ENCODE measurements at regions not wholly inside any gene's neighbourhood (a gene's known extent, or its start where the extent isn't known, plus 50 kb on each side); places are given as distances from the start of the nearest gene placed in this dataset.

DNA sequence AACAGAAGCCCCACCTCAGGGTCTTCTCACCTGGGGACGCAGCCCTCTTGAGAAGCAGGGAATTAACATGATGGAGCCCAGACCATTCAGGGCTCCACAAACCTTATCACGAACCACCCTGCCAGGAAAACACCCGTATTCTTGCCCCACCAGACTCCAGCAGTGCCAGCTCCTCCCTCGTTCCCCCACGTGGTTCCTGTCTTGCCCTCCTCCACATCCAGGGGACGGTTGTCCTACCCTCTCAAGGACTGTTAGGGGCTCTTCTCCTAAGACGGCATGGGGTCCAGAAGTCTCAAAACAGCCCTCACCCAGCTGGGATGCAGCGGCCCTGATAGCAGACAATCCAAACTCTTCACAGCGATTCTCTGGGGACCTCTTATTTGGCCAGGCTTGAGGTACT, 372.2 kb upstream of the HS6ST1 start:
- DNase-seq (ENCODE audit: low read depth), result no peak

DNA sequence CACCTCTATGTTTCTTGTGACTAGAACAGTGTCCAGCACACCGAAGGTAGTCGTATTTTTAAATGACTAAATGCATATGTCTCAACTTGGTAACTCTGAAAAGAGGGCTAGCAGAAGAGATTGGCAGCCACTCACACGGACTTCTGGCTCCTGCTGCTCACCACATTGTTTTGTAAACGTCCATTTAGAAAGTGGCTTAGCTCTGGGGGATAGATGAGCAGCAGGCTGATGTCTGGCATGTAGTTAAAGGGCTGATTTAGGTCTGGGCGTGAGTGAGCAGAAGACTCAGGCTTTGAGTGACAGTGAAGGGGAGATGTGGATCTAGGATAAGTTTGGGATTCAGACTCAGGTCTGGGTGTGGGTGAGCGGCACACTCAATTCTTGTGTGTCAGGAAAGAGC, 372.9 kb upstream of the HS6ST1 start:
- no peak for DNase-seq (ENCODE audit: low read depth)

DNA sequence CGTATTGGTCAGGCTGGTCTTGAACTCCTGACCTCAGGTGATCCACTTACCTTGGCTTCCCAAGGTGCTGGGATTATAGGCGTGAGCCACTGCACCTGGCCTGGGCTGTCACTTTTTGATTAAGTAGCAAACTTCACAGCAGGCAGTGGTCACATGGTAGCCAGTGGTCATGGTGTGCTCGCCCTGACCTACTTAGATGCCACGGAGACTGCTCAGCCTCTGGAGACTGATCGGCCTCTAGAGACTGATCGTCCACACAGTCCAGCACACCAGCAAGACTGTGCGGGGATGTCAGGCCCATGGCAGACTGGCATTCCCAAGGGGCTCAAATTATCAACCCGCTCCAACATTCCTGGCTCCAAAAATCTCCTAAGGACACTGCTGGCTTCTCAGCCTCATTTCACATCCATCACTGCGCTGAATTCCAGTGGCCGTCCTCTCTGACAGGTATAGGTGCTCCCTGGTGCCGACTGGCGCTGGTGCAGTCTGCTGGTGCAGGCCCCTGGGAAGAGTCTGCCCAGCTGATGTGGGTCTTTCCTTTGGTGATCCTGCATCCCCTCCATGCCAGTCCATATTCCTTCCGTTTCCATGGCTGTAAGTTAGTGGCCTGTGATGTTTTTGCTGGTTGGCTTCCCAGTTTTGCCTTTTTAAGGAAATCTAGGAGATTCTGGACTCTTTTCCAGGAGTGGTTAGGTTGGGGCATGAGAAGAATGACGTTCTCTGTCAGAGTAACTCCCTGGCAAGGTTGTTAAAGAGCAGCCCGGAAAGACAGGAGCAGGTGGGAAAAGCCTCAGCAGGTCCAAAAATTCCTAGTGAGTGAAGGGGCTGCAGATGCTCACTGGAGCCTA, 374.5 kb upstream of the HS6ST1 start:
- DNase-seq (ENCODE audit: low read depth), result no peak

DNA sequence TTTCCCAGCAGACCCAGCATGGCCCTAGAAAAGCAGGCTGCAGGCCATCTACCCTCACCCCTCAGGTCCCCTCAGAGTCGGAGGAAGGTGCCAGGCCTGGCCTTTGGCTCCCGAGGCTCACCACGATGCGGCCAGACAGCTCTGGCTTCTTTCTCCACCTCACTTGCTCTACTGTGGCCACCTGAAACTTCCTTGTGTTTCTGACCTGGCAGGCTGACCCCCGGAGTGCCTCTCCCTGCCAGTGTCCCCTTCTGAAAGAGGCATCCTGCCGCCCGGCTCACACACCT, 375.0 kb upstream of the HS6ST1 start:
- no peak for DNase-seq (ENCODE audit: low read depth)

DNA sequence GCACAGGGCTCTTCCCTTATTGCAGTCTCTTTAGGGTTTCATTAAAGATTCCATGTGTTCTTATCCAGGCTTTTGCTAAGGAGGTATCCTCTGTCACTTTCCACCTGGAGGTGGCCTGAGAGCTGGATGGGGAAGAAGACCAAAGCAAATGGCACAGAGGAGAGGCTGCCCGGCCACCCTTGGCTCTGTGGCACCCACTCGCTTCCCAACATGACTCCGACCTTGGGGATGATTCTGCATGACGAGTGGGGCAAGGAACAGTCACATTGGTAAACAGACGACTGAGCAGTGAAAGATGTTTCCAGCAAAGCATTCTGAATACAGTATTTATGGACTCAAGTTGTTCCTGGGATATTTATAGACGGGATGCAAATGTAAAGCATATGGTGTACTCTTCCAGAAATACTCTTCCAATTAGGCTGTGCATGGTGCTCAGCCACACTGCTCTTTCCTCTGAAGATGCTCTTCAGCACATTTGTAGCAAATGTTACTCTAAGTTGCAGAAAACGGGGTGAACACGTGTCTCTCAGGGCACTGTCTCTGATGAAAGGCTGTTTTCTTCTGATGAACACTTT, 377.1 kb upstream of the HS6ST1 start:
- no peak for DNase-seq (ENCODE audit: low read depth)

DNA sequence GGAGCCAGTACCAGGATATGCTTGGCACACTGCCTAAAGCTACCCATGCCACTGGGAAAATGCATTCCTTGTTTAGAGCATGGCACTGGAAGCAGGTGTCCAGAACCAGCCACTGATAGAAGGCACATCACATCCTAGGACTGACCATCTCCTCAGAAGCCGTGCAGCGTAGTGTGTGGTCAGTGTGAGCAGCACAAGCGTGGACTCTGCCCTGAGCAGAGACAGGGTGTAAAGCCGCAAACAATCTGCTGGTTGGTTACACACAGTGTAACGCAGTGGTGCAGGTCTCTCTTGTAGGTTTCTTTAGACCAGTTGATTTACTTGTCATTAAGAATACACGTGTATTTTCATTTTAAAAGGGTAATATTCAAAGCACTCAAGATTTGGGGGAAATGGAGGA, 377.8 kb upstream of the HS6ST1 start:
- no peak for DNase-seq (ENCODE audit: low read depth)

DNA sequence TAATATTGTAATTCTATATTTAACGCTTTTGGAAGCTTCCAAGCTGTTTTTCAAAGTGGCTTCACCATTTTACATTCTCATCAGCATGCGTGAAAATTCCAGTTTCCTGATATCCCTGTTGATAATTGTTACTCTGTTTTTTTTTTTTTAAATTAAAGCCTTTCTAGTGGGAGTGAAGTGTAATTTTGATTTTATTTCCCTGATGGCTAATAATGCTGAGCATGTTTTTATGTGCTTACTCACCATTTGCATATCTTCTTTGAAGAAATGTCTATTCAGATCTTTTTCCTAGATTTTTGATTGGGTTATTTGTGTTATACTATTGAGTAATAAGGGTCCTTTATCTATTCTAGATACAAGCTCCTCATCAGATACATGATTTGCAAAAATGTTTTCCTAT, 382.8 kb upstream of the HS6ST1 start:
- DNase-seq (ENCODE audit: low read depth), result no peak

DNA sequence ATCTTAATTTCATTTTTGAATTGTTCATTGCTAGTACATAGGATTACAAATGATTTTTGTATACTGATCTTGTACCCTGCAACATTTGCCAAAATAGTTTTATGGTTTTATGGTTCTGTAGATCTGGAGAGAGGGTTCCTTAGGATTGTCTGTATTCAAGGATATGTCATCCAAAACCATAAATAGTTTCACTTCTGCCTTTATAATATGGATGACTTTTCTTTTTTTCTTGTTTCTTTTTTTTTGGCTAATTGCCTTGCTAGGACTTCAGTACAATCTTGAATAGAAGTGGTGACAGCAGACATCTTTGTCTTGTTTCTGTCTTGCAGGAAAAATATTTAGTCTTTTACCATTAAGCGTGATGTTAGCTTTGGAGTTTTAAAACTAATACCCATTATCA, 383.9 kb upstream of the HS6ST1 start:
- DNase-seq (ENCODE audit: low read depth), result no peak

DNA sequence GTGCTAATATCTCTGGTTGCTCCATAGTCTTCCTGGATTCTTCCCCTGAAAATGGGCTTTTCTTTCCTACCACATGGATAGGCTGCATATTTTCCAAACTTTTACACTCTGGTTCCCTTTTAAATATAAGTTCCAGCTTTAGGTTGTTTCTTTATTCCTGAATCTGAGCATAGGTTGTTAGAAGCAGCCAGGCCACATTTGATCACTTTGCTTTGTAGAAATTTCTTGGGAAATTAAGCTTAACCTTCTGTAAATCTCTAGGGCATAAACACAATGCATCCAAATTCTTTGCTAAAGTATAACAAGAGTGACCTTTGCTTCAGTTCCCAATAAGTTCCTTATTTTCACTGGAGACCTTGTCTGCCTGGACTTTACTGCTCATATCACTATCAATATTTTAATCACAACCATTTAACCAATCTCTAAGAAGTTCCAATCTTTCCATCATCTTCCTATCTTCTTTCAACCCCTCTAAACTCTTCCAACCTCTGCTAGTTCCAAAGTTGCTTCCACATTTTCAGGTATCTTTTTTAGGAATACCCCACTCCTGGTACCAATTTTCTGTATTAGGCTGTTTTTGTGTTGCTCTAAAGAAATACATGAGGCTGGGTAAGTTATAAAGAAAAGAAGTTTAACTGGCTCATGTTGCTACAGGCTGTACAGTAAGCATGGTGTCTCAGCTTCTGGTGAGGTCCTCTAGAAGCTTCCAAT, 389.6 kb upstream of the HS6ST1 start:
- no peak for DNase-seq (ENCODE audit: low read depth)

DNA sequence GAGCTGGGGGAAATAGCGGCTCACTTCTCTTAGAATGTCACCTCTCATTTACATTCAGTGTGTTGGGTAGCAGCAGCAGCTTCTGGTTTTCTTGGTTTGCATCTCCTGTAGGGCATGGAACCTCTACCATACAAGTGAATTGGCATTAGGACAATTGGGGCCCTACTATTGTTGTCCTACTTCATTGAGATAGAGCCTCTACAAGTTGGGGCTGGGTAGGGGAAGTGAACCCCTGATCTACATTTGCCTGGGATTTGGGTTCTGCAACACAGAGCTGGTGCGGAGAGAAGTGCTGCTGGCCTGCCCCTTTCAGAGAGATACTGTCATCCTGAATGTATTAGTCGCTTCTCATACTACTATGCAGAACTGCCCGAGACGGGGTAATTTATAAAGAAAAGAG, 391.6 kb upstream of the HS6ST1 start:
- DNase-seq (ENCODE audit: low read depth), result no peak

DNA sequence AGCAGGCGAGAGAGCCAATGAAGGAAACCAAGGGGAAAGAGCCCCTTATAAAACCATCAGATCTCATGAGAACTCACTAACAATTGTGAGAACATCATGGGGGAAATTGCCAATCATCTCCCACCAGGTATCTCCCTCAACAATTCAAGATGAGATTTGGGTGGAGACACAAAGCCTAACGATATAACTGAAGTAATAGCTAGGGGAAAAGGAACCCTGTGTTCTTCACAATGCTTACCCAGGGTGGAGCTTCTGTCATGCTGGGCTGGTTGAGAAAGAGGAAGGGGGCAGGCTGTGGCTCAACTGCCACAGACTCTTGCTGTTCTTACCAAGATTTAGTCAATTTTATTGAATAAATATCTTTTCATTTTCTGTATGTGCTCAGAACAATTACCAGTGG, 392.1 kb upstream of the HS6ST1 start:
- no peak for DNase-seq (ENCODE audit: low read depth)

DNA sequence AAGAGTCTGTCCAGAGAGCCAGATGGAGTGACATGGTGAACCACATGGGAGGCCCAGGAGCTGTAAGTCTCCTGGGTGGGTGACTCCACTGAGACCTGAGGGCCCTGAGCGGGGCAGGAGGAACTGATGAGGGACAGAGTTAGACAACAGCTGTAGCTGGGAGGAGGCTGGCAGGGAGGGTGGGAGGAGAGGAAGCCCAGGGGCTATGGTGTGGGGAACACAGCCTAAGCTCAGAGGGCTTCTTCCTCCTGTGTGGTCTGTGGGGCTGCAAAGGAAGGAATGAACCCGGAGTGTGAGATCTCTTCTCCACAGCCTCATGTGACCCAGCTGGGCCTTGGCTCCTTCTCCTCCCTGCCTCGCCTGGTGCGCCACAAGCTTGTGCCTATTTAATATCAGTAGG, 395.6 kb upstream of the HS6ST1 start:
- no peak for DNase-seq (ENCODE audit: low read depth)

DNA sequence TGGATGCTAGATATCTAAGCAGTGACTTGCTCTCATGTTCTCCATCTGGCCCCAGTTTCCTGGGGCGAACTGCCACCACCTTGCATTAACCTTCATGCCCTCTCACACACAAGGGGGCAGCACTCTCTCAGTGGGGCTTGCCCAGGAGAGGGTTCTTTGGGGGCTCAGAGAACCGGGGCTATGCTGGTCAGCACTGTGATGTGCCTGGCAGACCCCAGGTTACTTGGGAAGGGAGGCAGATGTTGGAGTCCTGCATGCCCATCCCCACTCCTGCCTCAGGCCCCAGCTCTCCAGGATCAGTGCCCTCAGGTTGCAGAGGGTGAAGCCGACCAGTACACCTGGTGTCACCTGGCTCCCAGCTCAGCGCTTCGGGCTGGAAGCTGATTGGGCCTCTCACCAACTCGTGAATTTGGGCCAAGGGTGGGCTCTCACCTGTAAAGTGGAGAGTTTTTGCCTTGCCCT, 396.2 kb upstream of the HS6ST1 start:
- no peak for DNase-seq (ENCODE audit: low read depth)

DNA sequence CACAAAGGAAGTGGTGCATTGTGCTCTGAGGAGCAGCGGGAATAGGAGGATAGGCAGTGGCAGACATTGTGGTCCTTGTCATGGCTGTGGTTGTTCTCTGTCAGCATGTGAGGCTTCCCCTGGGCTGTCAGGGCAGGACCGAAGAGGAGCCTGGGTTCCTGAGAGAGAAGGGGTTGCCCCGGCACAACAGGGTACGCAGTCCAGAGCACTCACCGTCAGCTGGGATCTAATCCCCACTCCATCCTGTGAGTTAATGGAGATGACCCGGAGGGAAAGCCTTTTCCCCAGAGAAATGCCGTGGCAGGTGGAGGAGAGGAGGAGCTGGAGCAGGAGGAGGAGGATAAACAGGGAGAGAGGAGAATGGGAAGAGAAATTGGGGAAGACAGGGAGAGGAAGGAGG, 396.7 kb upstream of the HS6ST1 start:
- no peak for DNase-seq (ENCODE audit: low read depth)

DNA sequence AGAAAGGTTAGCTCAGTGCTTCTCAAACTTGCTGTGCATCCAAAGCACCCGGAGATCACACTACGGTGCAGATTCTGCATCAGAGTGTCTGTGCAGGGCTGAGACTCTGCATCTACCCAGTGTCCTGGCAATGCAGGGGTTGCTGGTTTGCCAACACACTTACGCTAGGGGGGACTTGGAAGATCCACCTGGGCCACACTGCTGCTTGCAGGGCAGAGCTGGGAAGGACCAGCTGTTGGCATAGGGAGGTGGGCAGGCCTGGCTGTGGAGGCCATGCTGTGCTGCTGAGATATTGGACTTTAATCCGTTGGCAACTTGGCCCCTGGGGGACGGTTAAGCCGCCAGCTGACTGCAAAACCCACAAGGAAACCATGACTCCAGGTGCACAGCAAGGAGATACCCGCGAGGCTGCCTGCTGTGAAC, 397.6 kb upstream of the HS6ST1 start:
- DNase-seq (ENCODE audit: low read depth), result no peak

DNA sequence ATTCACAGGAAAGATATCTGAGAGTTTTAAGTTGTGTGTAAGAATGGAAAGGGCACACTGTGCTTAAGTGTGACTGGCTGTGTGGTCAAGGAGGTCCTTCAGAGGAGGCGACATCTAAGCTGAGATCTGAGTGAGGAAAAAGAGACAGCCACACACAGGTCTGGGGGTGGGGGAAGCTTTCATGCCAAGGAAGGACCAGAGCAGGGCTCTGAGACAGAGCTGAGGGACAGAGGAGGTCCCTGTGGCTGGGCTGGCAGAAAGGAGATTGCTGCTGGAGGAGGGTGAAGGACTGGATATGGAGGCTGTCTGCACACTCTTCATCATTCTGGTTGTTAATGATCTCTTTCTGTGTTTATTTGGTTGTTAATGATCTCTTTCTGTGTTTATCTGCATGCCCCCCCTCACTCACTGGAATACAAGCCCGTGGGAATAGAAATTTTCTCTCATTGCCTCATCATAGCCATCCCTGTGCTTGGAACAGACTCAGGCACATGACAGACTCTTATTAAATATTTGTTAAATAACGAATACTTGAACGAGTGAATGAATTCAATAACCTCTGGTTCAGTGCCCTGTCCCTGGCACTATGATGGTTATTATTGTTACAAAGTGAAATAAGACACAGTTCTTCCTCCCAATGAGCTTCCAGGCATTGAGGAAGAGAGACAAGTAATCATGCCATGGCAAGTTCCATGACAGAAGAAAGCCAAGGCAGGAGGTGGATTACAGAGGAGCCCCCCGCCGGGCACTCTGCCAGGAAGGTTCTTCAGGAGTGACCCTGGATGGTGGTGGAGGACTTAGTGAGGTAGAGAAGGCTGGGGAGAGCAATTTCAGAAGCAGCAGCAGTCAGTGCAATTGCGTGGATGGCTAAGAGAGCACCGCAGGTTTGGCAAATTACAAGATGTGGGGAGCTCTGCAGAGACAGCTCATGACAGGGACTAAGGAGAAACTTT, 399.4 kb upstream of the HS6ST1 start:
- DNase-seq (ENCODE audit: low read depth), result no peak

DNA sequence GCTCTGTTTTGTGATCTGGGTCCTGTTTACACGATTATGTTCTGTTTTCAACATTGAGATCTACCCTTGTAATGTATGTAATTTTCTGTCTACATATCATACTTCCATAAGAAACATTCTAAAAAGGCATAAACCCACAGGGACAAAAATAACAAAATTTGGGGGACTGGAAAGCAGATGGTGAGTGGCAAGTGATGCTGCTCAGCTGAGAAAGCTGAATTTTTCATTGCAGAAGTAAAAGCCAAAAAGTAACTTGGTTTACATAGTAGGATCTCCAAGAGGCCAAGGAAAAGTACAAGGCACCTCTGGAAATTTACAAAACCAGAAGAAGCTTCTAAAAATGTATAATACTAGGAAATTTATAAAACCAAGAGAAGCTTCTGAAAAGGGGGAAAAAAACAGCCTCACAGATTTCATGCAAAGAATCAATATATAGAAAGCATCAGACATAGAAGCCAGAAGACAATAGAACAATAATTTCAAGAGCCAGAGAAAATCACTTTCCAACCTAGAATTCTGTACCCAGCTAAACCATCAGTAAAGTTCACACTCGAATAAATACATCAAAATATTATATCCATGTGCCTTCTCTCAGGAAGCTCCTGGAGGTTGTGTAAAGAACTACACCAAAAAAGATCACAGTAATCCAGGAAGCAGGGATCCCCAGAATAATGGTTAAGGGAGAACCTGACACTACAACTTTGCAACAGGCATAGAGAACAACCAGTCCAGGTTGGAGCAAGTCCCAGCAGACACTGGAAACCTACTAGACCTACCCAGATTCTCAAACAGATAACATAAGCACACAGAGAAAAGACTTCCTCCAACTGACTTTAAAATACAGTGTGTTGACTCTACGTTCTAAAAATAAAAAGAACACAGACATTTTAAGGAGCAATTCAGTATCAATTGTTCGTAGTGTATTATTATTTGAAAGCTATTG, 401.7 kb upstream of the HS6ST1 start:
- DNase-seq (ENCODE audit: low read depth), result no peak

DNA sequence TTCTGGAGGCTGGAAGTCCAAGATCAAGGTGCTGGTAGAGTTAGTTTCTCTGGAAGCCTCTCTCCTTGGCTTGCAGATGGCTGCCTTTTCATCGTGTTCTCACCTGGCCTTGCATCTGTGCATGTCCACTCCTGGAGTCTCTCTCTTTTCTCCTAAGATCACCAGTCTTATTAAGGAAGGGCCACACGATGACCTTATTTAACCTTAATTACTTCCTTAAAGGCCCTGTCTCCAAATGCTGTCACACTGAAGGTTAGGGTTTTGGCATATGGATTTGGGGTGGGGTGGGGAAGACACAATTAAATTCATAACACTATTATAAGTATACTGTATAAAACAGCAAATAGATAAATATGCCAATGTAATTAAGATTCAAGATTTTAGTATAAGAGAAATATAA, 402.4 kb upstream of the HS6ST1 start:
- no peak for DNase-seq (ENCODE audit: low read depth)

DNA sequence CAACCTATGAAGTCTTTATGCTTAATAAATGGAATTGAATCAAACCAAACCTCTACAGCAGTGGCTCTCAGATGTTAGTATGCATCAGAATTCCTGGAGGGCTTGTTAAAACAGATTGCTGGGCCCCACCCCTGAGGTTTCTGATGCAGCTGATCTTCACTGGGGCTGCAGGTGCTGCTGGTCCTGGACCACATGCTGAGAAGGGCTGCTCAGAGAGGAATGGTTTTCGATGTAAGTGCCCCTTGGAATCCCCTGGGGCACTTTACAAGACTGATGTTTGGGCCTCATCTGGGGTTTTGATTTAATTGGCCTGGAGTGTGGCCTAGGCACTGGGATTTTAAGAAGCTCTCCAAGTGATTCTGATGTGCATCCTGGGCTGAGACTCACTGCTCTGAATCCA, 403.8 kb upstream of the HS6ST1 start:
- no peak for DNase-seq (ENCODE audit: low read depth)

DNA sequence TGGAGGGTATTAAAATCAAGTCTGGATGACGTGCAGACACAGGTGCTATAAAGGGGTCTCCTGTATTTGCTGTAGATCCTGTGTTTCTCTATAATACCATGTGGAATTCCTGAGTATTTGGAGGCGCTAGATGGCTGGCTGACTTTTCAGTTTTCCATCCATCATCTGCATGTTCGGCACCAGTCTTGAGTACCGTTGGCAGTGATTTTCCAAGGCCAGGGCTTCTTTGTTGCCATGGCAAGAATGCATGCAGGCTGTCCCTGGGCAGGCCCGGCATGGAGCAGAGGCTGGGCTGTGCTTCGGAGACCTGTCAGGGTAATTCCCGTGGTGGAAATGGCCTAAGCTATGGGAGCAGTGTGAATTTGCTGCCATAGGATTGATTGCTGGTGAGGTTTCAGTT, 405.9 kb upstream of the HS6ST1 start:
- no peak for DNase-seq (ENCODE audit: low read depth)

DNA sequence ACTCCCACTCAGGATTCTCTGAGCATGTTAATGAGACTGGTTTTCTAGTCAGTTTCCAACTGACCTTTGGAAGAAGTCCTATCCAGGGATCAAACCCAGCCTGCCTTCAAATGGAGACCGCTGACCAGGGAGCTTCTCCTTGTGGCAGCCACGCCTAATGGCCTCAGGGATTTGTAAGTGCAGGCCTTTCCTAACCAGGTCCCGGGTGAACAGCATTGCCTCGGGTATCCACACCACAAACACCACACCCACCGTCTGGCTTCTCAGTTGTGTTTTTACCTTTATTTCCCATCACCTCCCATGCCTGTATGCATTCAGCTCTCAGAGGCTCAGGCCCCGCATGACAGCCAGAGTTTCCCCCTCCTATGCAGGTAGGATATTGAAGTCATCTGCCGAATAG, 406.3 kb upstream of the HS6ST1 start:
- no peak for DNase-seq (ENCODE audit: low read depth)
